ENCODE measurements at regions not wholly inside any gene's neighbourhood (a gene's known extent, or its start where the extent isn't known, plus 50 kb on each side); places are given as distances from the start of the nearest gene placed in this dataset.

GRCh38 chr1:55879346-55879745 is 664.2 kb upstream of the USP24 start:
- no peak for TF ChIP-seq CTCF (IDR thresholded peaks at IDR 0.05)
- TF ChIP-seq EZH2 (IDR thresholded peaks at IDR 0.05) = no peak
- no peak for TF ChIP-seq EZH2phosphoT487 (IDR thresholded peaks at IDR 0.05)

Data from neural progenitor cell (in vitro differentiated cells).